Aorta (tissue), 5 donors: ENCODE measurements at regions not wholly inside any gene's neighbourhood (a gene's known extent, or its start where the extent isn't known, plus 50 kb on each side); places are given as distances from the start of the nearest gene placed in this dataset.

ENCODE experiments used
- ATAC-seq: fragments of 200-7000 bp; cut with Tn5 transposase; one replicate; pipeline ENCODE4 v1.9.1; 2022; ENCODE audit warnings: moderate library complexity; ENCODE audit not compliant: low FRiP score
- DNase-seq, 2 donors: peaks; one replicate each; pipeline ENCODE4 v3.0.0-alpha.2; 2020
- H3K27ac ChIP-seq, 2 donors: one replicate each; pipeline ENCODE4 v1.5.1; 2013; ENCODE audit warnings: low read length in 2 of 2, mild to moderate bottlenecking in 2 of 2, moderate library complexity in 2 of 2, control low read depth in 1 of 2, inconsistent platforms in 1 of 2, low read depth in 1 of 2
- H3K27me3 ChIP-seq, 2 donors: one replicate each; pipeline ENCODE4 v1.6.1; 2013; ENCODE audit warnings: control low read depth in 1 of 2, low read length in 1 of 2, mild to moderate bottlenecking in 1 of 2, moderate library complexity in 1 of 2; ENCODE audit not compliant: insufficient read depth in 2 of 2, control insufficient read depth in 1 of 2
- H3K36me3 ChIP-seq, 2 donors: one replicate each; pipeline ENCODE4 v1.6.1; 2013; ENCODE audit warnings: control low read depth in 1 of 2, low read length in 1 of 2, mild to moderate bottlenecking in 1 of 2; ENCODE audit not compliant: insufficient read depth in 2 of 2, control insufficient read depth in 1 of 2
- H3K4me1 ChIP-seq, 2 donors: one replicate each; pipeline ENCODE4 v1.6.1; 2013; ENCODE audit warnings: low read length in 2 of 2, control low read depth in 1 of 2, mild to moderate bottlenecking in 1 of 2, moderate library complexity in 1 of 2; ENCODE audit not compliant: insufficient read depth in 2 of 2, control insufficient read depth in 1 of 2
- H3K4me3 ChIP-seq, 2 donors: one replicate each; pipeline ENCODE4 v1.5.1; 2013; ENCODE audit warnings: low read length in 2 of 2, control low read depth in 1 of 2, mild to moderate bottlenecking in 1 of 2
- H3K9me3 ChIP-seq: one replicate; pipeline ENCODE4 v1.6.1; 2013; ENCODE audit warnings: mild to moderate bottlenecking, low read length; ENCODE audit not compliant: control insufficient read depth
- WGBS, 2 donors: extraction: QIAGEN DNeasy Blood & Tissue Kit; methylation state at CpG; one replicate each; pipeline ENCODE4 v1.1.7; 2013; 5-methylcytosine and 5-hydroxymethylcytosine counted together
- intact Hi-C, 2 donors: fragments of 100-400 bp; cut with DNase I; formaldehyde crosslinking; loops; one replicate each; pipeline versions ENCODE4 v1.14.2 to v1.15.0; 2022
- donor health status: healthy with polysubstance abuse.
- donor health status: Bipolar disorder and iron deficiency.
- donor health status: DM: no; HTN: no; CAD: no.
- donor health status: DM: no; HTN: no; CAD: no.
- donor health status: DM: yes; HTN: yes; CAD: no.

- intact Hi-C loops, result no loop called here
- 59 to 78% methylated on average over 1 of the region's 1 CpG for WGBS, 2 donors
- no peaks in the 10 kb centered on the region for H3K36me3 ChIP-seq
These were observed 839.6 kb downstream of the ADGRL2 start for GRCh38 chr1:82640352-82640751.

GRCh38 chr1:82634266-82634665 is 833.5 kb downstream of the ADGRL2 start:
- Histone ChIP-seq H3K9me3 (no peaks in the 10 kb centered on the region), H3K27me3 (no peaks in the 10 kb centered on the region), H3K36me3 (no peaks in the 10 kb centered on the region), H3K4me3 (no peak overlapping the region), H3K4me1 (peaks cover 3 to 4% of the 10 kb centered on the region in 2 donors), H3K27ac (no peak overlapping the region)
- DNase-seq (no peak), ATAC-seq (no peak)
- intact Hi-C loops, result loop anchor here in 1 of 2 donors (10.0 kb wide), 1 partner anchor 109 kb away; no protein-coding TSS in a partner anchor
- 70 to 77% methylated on average over 1 of the region's 1 CpG for WGBS, 2 donors

More at GRCh38 chr1:82640352-82640751, 839.6 kb downstream of the ADGRL2 start:
- Histone ChIP-seq H3K27ac (no peak overlapping the region), H3K27me3 (no peaks in the 10 kb centered on the region), H3K4me1 (peaks cover 4 to 5% of the 10 kb centered on the region in 2 donors), H3K9me3 (no peaks in the 10 kb centered on the region), H3K4me3 (no peak overlapping the region)
- no peak for ATAC-seq
- no peak for DNase-seq

GRCh38 chr1:82632155-82632554 is 831.4 kb downstream of the ADGRL2 start:
- H3K27ac ChIP-seq, result no peak overlapping the region
- H3K9me3 ChIP-seq, result no peaks in the 10 kb centered on the region
- ATAC-seq (no peak), DNase-seq (no peak)
- 60 to 62% methylated on average over 1 of the region's 1 CpG for WGBS, 2 donors
- intact Hi-C loops, result loop anchor here in 1 of 2 donors (10.0 kb wide), 1 partner anchor 107 kb away; no protein-coding TSS in a partner anchor
- H3K36me3 ChIP-seq, result no peaks in the 10 kb centered on the region
- no peak overlapping the region for H3K4me3 ChIP-seq
- H3K27me3 ChIP-seq, result no peaks in the 10 kb centered on the region
- no peaks in the 10 kb centered on the region for H3K4me1 ChIP-seq

- WGBS, 2 donors, result 97 to 98% methylated on average over 2 of the region's 2 CpGs
- no peak for ATAC-seq
- intact Hi-C loops, result no loop called here
- Histone ChIP-seq H3K4me1 (no peaks in the 10 kb centered on the region), H3K27me3 (no peaks in the 10 kb centered on the region), H3K36me3 (no peaks in the 10 kb centered on the region), H3K9me3 (no peaks in the 10 kb centered on the region), H3K4me3 (no peak overlapping the region), H3K27ac (no peak overlapping the region)
- DNase-seq, result no peak
These were observed 828.2 kb downstream of the ADGRL2 start for GRCh38 chr1:82628887-82629286.

GRCh38 chr1:82625537-82625936 is 824.8 kb downstream of the ADGRL2 start:
- intact Hi-C loops, result no loop called here
- no peaks in the 10 kb centered on the region for H3K27me3 ChIP-seq
- no peak overlapping the region for H3K27ac ChIP-seq
- no peak overlapping the region for H3K4me3 ChIP-seq
- H3K4me1 ChIP-seq, result no peaks in the 10 kb centered on the region
- ATAC-seq, result no peak
- DNase-seq, result no peak
- no peaks in the 10 kb centered on the region for H3K36me3 ChIP-seq
- H3K9me3 ChIP-seq, result no peaks in the 10 kb centered on the region
- 93 to 94% methylated on average over 1 of the region's 1 CpG for WGBS, 2 donors

GRCh38 chr1:82621076-82621475 is 820.3 kb downstream of the ADGRL2 start:
- DNase-seq, result no peak
- WGBS, 2 donors, result 94 to 95% methylated on average over 5 of the region's 5 CpGs
- no peak for ATAC-seq
- no peaks in the 10 kb centered on the region for H3K36me3 ChIP-seq
- no peak overlapping the region for H3K27ac ChIP-seq
- no peaks in the 10 kb centered on the region for H3K9me3 ChIP-seq
- peaks cover 0 to 3% of the 10 kb centered on the region in 2 donors for H3K4me1 ChIP-seq
- no peak overlapping the region for H3K4me3 ChIP-seq
- H3K27me3 ChIP-seq, result no peaks in the 10 kb centered on the region
- intact Hi-C loops, result no loop called here

- no peak for DNase-seq
- ATAC-seq, result no peak
- Histone ChIP-seq H3K4me1 (peaks cover 0 to 5% of the 10 kb centered on the region in 2 donors), H3K9me3 (no peaks in the 10 kb centered on the region), H3K27me3 (no peaks in the 10 kb centered on the region), H3K36me3 (no peaks in the 10 kb centered on the region), H3K27ac (no peak overlapping the region), H3K4me3 (no peak overlapping the region)
- intact Hi-C loops, result no loop called here
- 46 to 49% methylated on average over 1 of the region's 1 CpG for WGBS, 2 donors
These were observed 813.4 kb downstream of the ADGRL2 start for GRCh38 chr1:82614090-82614489.

GRCh38 chr1:82612986-82613385 is 812.3 kb downstream of the ADGRL2 start:
- H3K9me3 ChIP-seq, result no peaks in the 10 kb centered on the region
- H3K27ac ChIP-seq, result no peak overlapping the region
- intact Hi-C loops, result no loop called here
- no peak for DNase-seq
- no peaks in the 10 kb centered on the region for H3K27me3 ChIP-seq
- WGBS, 2 donors, result 55 to 85% methylated on average over 3 of the region's 3 CpGs
- no peaks in the 10 kb centered on the region for H3K36me3 ChIP-seq
- H3K4me3 ChIP-seq, result no peak overlapping the region
- H3K4me1 ChIP-seq, result peaks cover 0 to 4% of the 10 kb centered on the region in 2 donors
- no peak for ATAC-seq

- no peaks in the 10 kb centered on the region for H3K4me1 ChIP-seq
- H3K27ac ChIP-seq, result no peak overlapping the region
- ATAC-seq (no peak), DNase-seq (no peak)
- H3K27me3 ChIP-seq, result no peaks in the 10 kb centered on the region
- no peaks in the 10 kb centered on the region for H3K9me3 ChIP-seq
- no peaks in the 10 kb centered on the region for H3K36me3 ChIP-seq
- 72 to 80% methylated on average over 1 of the region's 1 CpG for WGBS, 2 donors
- intact Hi-C loops, result no loop called here
- no peak overlapping the region for H3K4me3 ChIP-seq
These were observed 805.8 kb downstream of the ADGRL2 start for GRCh38 chr1:82606546-82606945.
